HEK293T (cell line): ENCODE measurements at regions not wholly inside any gene's neighbourhood (a gene's known extent, or its start where the extent isn't known, plus 50 kb on each side); places are given as distances from the start of the nearest gene placed in this dataset.

Source experiments
- CTCF ChIA-PET: fragments of 350-600 bp; formaldehyde crosslinking; extraction: SDS; loops from one replicate; lab custom pipeline; 2021; ENCODE audit warnings: antibody characterized with exemption, inconsistent platforms; lab: Yijun Ruan, JAX
- POLR2A ChIA-PET: fragments of 350-600 bp; formaldehyde crosslinking; extraction: SDS; loops from one replicate; lab custom pipeline; 2020; ENCODE audit warnings: antibody characterized with exemption, inconsistent platforms; lab: Yijun Ruan, JAX
- DNase-seq: peaks from one replicate; pipeline ENCODE4 v3.0.0; 2012; ENCODE audit warnings: mixed read lengths; ENCODE audit errors: extremely low spot score
- ARNT ChIP-seq: fragments of 450-650 bp; IDR thresholded peaks from 2 replicates; pipeline ENCODE4 v1.6.1; 2017; ENCODE audit warnings: mild to moderate bottlenecking
- BHLHE40 ChIP-seq: fragments of 450-650 bp; IDR thresholded peaks from 2 replicates; pipeline ENCODE4 v1.6.1; 2016; ENCODE audit warnings: mild to moderate bottlenecking, moderate library complexity, borderline replicate concordance
- CTBP1 ChIP-seq: fragments of 450-650 bp; IDR thresholded peaks from 2 replicates; pipeline ENCODE4 v1.6.1; 2016; ENCODE audit warnings: borderline replicate concordance
- ELF4 ChIP-seq: fragments of 450-650 bp; IDR thresholded peaks from 2 replicates; pipeline ENCODE4 v1.6.1; 2017; ENCODE audit warnings: antibody characterized with exemption
- FOXA1 ChIP-seq: fragments of 450-650 bp; IDR thresholded peaks from 2 replicates; pipeline ENCODE4 v1.6.1; 2016; ENCODE audit warnings: mild to moderate bottlenecking
- FOXK2 ChIP-seq: fragments of 450-650 bp; IDR thresholded peaks from 2 replicates; pipeline ENCODE4 v1.6.1; 2016; ENCODE audit warnings: mild to moderate bottlenecking
- FOXM1 ChIP-seq: fragments of 450-650 bp; IDR thresholded peaks from 2 replicates; pipeline ENCODE4 v1.6.1; 2017; ENCODE audit warnings: mild to moderate bottlenecking, borderline replicate concordance
- HDGF ChIP-seq: fragments of 450-650 bp; IDR thresholded peaks from 2 replicates; pipeline ENCODE4 v1.6.1; 2017; ENCODE audit warnings: antibody characterized with exemption, borderline replicate concordance
- L3MBTL2 ChIP-seq: fragments of 450-650 bp; conservative IDR thresholded peaks from 2 replicates; pipeline ENCODE4 v1.6.1; 2016; ENCODE audit warnings: mild to moderate bottlenecking
- LEF1 ChIP-seq: fragments of 450-650 bp; IDR thresholded peaks from 2 replicates; pipeline ENCODE4 v1.6.1; 2017; ENCODE audit warnings: mild to moderate bottlenecking, borderline replicate concordance
- NFRKB ChIP-seq: fragments of 450-650 bp; IDR thresholded peaks from 2 replicates; pipeline ENCODE4 v1.6.1; 2016; ENCODE audit warnings: mild to moderate bottlenecking, moderate library complexity
- SP1 ChIP-seq: fragments of 450-650 bp; IDR thresholded peaks from 2 replicates; pipeline ENCODE4 v1.6.1; 2017
- SUZ12 ChIP-seq: fragments of 450-650 bp; IDR thresholded peaks from 2 replicates; pipeline ENCODE4 v1.6.1; 2016; ENCODE audit warnings: mild to moderate bottlenecking
- TARDBP ChIP-seq: fragments of 450-650 bp; IDR thresholded peaks from 2 replicates; pipeline ENCODE4 v1.6.1; 2016
- ZNF384 ChIP-seq: fragments of 450-650 bp; IDR thresholded peaks from 2 replicates; pipeline ENCODE4 v1.6.1; 2016
- TF ChIP-seq, protein P1 (sequence below): fragments of 450-650 bp; IDR thresholded peaks from 2 replicates; pipeline ENCODE4 v1.6.1; 2016

DNA sequence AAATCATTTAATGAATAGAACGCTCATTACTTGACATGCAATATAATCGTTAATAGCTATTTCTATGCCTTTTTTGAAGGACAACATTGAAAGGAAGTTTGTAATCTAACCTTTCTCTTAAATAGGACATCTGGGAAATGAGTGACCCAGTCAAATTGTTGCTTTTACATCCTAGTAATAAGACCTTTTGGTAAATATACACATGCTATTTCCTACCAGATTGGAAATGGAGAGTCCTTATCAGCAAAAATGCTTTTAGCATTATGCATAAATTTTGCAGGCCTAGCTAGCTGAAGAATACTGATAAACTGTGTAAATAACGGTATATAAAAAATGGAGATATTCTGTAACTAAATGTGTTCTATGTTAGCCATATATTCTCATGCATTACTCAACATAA lies 567.3 kb upstream of the DSEL start:
- ChIA-PET CTCF (no interaction called here), POLR2A (no interaction called here)
- no peak for TF ChIP-seq SUZ12
- no peak for TF ChIP-seq FOXM1
- TF ChIP-seq HDGF, result no peak
- TF ChIP-seq LEF1, result no peak
- TF ChIP-seq CTBP1, result no peak
- no peak for TF ChIP-seq FOXK2
- TF ChIP-seq TARDBP, result no peak
- TF ChIP-seq, protein P1, sequence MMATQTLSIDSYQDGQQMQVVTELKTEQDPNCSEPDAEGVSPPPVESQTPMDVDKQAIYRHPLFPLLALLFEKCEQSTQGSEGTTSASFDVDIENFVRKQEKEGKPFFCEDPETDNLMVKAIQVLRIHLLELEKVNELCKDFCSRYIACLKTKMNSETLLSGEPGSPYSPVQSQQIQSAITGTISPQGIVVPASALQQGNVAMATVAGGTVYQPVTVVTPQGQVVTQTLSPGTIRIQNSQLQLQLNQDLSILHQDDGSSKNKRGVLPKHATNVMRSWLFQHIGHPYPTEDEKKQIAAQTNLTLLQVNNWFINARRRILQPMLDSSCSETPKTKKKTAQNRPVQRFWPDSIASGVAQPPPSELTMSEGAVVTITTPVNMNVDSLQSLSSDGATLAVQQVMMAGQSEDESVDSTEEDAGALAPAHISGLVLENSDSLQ, result no peak
- TF ChIP-seq NFRKB, result no peak
- no peak for TF ChIP-seq SP1
- TF ChIP-seq FOXA1, result no peak
- no peak for TF ChIP-seq ELF4
- TF ChIP-seq L3MBTL2, result no peak
- no peak for TF ChIP-seq ZNF384
- no peak for TF ChIP-seq BHLHE40
- no peak for TF ChIP-seq ARNT
- DNase-seq, result no peak

DNA sequence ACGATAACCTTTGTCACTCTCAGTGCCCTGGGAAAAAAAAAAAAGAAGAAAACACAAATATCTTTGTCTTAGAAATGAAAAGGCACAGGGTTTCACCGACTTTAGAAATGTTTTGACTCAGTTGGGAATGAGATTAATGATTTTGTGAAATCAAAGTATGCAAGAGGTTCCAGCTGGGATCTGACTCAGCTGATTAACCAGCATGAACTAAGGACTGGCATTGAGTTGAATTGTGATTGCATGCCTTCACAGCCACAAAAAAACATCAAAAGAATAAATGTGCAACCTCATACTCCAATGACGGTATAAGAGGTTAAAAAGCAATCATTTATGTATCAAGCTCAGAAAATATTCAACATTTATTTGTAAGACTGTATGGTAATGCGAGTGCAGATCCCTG lies 566.6 kb upstream of the DSEL start:
- DNase-seq, result no peak
- POLR2A ChIA-PET, result no interaction called here
- no peak for TF ChIP-seq NFRKB
- no peak for TF ChIP-seq CTBP1
- TF ChIP-seq L3MBTL2, result no peak
- no peak for TF ChIP-seq FOXA1
- TF ChIP-seq ELF4, result no peak
- no peak for TF ChIP-seq FOXM1
- no peak for TF ChIP-seq SP1
- no peak for TF ChIP-seq BHLHE40
- no peak for TF ChIP-seq SUZ12
- TF ChIP-seq ZNF384, result no peak
- TF ChIP-seq FOXK2, result no peak
- TF ChIP-seq HDGF, result no peak
- TF ChIP-seq ARNT, result no peak
- TF ChIP-seq, protein P1, result no peak
- no peak for TF ChIP-seq LEF1
- TF ChIP-seq TARDBP, result no peak
- CTCF ChIA-PET, result no interaction called here

DNA sequence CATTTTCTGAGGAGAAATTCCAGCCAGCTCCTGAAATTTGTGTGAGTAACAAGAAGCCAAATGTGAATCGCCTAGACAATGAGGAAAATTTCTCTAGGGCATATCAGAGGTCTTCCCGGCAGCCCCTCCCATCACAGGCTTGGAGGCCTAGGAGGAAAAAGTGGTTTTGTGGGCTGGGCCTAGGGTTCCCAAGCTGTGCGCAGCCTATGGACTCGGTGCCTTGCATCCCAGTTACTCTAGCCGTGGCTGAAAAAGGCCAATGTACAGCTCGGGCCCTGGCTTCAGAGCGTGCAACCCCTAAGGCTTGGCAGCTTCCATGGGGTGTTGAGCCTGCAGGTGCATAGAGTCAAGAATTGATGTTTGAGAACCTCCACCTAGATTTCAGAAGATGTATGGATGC lies 556.2 kb upstream of the DSEL start:
- ChIA-PET POLR2A (no interaction called here), CTCF (no interaction called here)
- no peak for DNase-seq
- no peak for TF ChIP-seq SP1
- no peak for TF ChIP-seq HDGF
- no peak for TF ChIP-seq L3MBTL2
- TF ChIP-seq BHLHE40, result no peak
- TF ChIP-seq, protein P1, result no peak
- no peak for TF ChIP-seq ELF4
- TF ChIP-seq FOXK2, result no peak
- TF ChIP-seq LEF1, result no peak
- no peak for TF ChIP-seq ZNF384
- no peak for TF ChIP-seq CTBP1
- TF ChIP-seq ARNT, result no peak
- no peak for TF ChIP-seq FOXA1
- no peak for TF ChIP-seq FOXM1
- TF ChIP-seq NFRKB, result no peak
- no peak for TF ChIP-seq SUZ12
- TF ChIP-seq TARDBP, result no peak

DNA sequence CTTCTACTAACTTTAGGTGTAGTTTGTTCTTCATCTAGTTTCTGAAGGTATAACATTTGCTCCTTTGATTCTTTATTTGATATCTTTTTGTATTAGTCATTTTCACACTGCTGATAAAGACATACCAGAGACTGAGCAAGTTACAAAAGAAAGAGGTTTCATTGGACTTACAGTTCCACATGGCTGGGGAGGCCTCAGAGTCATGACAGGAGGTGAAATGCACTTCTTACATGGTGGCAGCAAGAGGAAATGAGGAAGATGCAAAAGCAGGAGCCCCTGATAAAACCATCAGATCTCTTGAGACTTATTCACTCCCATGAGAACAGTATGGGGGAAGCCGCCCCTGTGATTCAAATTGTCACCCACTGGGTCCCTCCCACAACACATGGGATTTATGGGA lies 544.4 kb upstream of the DSEL start:
- TF ChIP-seq TARDBP (no peak), HDGF (no peak), ELF4 (no peak), FOXA1 (no peak), ZNF384 (no peak), BHLHE40 (no peak), NFRKB (no peak), FOXM1 (no peak), SP1 (no peak), SUZ12 (no peak), LEF1 (no peak), ARNT (no peak), FOXK2 (no peak)
- TF ChIP-seq, protein P1, result no peak
- ChIA-PET POLR2A (no interaction called here), CTCF (no interaction called here)
- no peak for DNase-seq

DNA sequence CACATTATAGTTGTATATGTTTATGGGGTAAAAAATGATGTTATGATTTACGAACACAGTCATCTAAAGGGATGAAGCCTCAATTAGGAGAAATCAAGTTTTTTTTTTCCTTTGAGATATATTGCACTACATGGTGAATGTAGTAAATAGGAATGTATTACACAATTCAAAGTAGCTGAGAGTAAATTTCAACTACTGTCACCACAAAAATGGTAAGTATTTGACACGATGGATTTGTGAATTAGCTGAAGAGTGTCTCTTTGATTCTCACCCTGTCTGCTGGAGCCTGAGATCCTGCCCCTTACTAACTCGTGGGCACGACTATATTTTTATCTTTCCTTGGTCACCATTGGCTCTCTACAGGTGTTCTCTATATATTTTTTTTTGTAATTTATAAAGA lies 540.4 kb upstream of the DSEL start:
- TF ChIP-seq ELF4 (no peak), LEF1 (no peak), ARNT (no peak), FOXA1 (no peak), TARDBP (no peak), ZNF384 (no peak), SP1 (no peak), FOXK2 (no peak), FOXM1 (no peak), SUZ12 (no peak), HDGF (no peak), NFRKB (no peak), L3MBTL2 (no peak), BHLHE40 (no peak), CTBP1 (no peak)
- TF ChIP-seq, protein P1, result no peak

More for the DNA sequence above, 540.4 kb upstream of the DSEL start:
- ChIA-PET CTCF (no interaction called here), POLR2A (no interaction called here)
- DNase-seq, result no peak
